Endothelial cell of umbilical vein (primary cell): ENCODE measurements at regions not wholly inside any gene's neighbourhood (a gene's known extent, or its start where the extent isn't known, plus 50 kb on each side); places are given as distances from the start of the nearest gene placed in this dataset.

Experiments used
- BruUV-seq: library from RNA; stranded (reverse); fragments of 400-500 nt; replicated peaks from 2 replicates; lab custom pipeline; 2021; lab: Mats Ljungman, UMichigan
- CTCF ChIA-PET: fragments of 300-600, 350-600 bp; sonication (Branson Sonifier 250); formaldehyde crosslinking; loops from one replicate; lab custom pipeline; 2021; ENCODE audit warnings: antibody characterized with exemption, inconsistent platforms; lab: Charles Lee
- POLR2A ChIA-PET: fragments of 300-600, 350-600 bp; sonication (Branson Sonifier 250); formaldehyde crosslinking; loops from one replicate; lab custom pipeline; 2021; ENCODE audit warnings: antibody characterized with exemption, inconsistent platforms; lab: Charles Lee
- DNase-seq: peaks from one replicate; pipeline ENCODE4 v3.0.0-alpha.2; 2011; ENCODE audit warnings: low read depth, low spot score
- FAIRE-seq: peaks from 2 replicates; lab custom pipeline; 2011; peaks lifted over from hg19 to GRCh38; lab: Jason Lieb, UNC
- H2AFZ ChIP-seq: 2 replicates; pipeline ENCODE4 v1.6.0; 2012; ENCODE audit warnings: low read depth, low read length, control low read depth, inconsistent platforms
- H3K27ac ChIP-seq: 2 replicates; pipeline ENCODE4 v1.5.1; 2011; ENCODE audit warnings: low read depth, mild to moderate bottlenecking, control low read depth, low read length, moderate library complexity; ENCODE audit not compliant: insufficient read depth
- H3K27me3 ChIP-seq, 2 experiments: 2 replicates each; pipeline versions ENCODE4 v1.6.0 to v1.6.1; 2011; ENCODE audit warnings: low read length in 2 of 2, mixed read lengths in 1 of 2; ENCODE audit not compliant: control insufficient read depth in 2 of 2, insufficient read depth in 2 of 2
- H3K36me3 ChIP-seq, 2 experiments: 2 replicates in 1 of 2; 3 replicates in 1 of 2; pipeline ENCODE4 v1.5.1; 2011; ENCODE audit warnings: low read length in 2 of 2, mild to moderate bottlenecking in 1 of 2, moderate library complexity in 1 of 2; ENCODE audit not compliant: control insufficient read depth in 2 of 2, insufficient read depth in 2 of 2; ENCODE audit errors: extremely low read depth in 1 of 2
- H3K4me1 ChIP-seq: 3 replicates; pipeline ENCODE4 v1.5.1; 2011; ENCODE audit warnings: mild to moderate bottlenecking, low read length; ENCODE audit not compliant: control insufficient read depth, insufficient read depth; ENCODE audit errors: extremely low read depth
- H3K4me2 ChIP-seq: 2 replicates; pipeline ENCODE4 v1.6.1; 2011; ENCODE audit warnings: low read length, control low read depth, mixed read lengths; ENCODE audit not compliant: insufficient read depth
- H3K4me3 ChIP-seq, 3 experiments: fragments of 200-600 bp in 1 of 3; sonication (generic), shearing (Covaris generic) in 1 of 3; replicated peaks in 1 of 3; 2 replicates each; pipeline ENCODE4 v1.5.1; 2011 to 2016; ENCODE audit warnings: control low read depth in 3 of 3, low read length in 3 of 3, mild to moderate bottlenecking in 2 of 3, inconsistent platforms in 1 of 3, low read depth in 1 of 3, moderate library complexity in 1 of 3; ENCODE audit not compliant: insufficient read depth in 1 of 3
- H3K79me2 ChIP-seq: 2 replicates; pipeline ENCODE4 v1.6.0; 2012; ENCODE audit warnings: low read length, inconsistent platforms; ENCODE audit not compliant: control insufficient read depth, insufficient read depth
- H3K9ac ChIP-seq: replicated peaks from 2 replicates; pipeline ENCODE3; 2011; ENCODE audit warnings: low read length, control low read depth; ENCODE audit not compliant: insufficient read depth; ENCODE audit errors: extremely low read depth
- H3K9me1 ChIP-seq: replicated peaks from 3 replicates; pipeline ENCODE4 v1.6.0; 2011; ENCODE audit warnings: mild to moderate bottlenecking, low read length; ENCODE audit not compliant: control insufficient read depth, insufficient read depth; ENCODE audit errors: extremely low read depth
- H3K9me3 ChIP-seq: replicated peaks from 2 replicates; pipeline ENCODE4 v1.5.1; 2012; ENCODE audit warnings: low read length, inconsistent platforms; ENCODE audit not compliant: control insufficient read depth, insufficient read depth
- H4K20me1 ChIP-seq: replicated peaks from 2 replicates; pipeline ENCODE3; 2011; ENCODE audit warnings: mild to moderate bottlenecking, low read length; ENCODE audit not compliant: control insufficient read depth, insufficient read depth; ENCODE audit errors: extremely low read depth
- CTCF ChIP-seq, 2 donors: IDR thresholded peaks; 1 replicate in 1 of 2; 2 replicates in 1 of 2; pipeline ENCODE4 v1.5.1; 2011; ENCODE audit warnings: low read length in 2 of 2, mild to moderate bottlenecking in 2 of 2, moderate library complexity in 2 of 2, control low read depth in 1 of 2, inconsistent platforms in 1 of 2, low read depth in 1 of 2; ENCODE audit not compliant: insufficient read depth in 1 of 2; ENCODE audit errors: extremely low read depth in 1 of 2
- EZH2 ChIP-seq: IDR thresholded peaks from 2 replicates; pipeline ENCODE4 v1.6.1; 2012; ENCODE audit warnings: borderline replicate concordance, low read depth, mild to moderate bottlenecking, moderate library complexity, low read length, inconsistent platforms; ENCODE audit not compliant: severe bottlenecking
- FOS ChIP-seq: IDR thresholded peaks from 2 replicates; pipeline ENCODE4 v1.6.1; 2011; ENCODE audit warnings: mild to moderate bottlenecking, low read length, moderate library complexity, borderline replicate concordance; ENCODE audit not compliant: insufficient read depth
- GATA2 ChIP-seq: IDR thresholded peaks from 2 replicates; pipeline ENCODE4 v1.7.0; 2011; ENCODE audit warnings: low read depth, mild to moderate bottlenecking, moderate library complexity, mixed read lengths, low read length; ENCODE audit not compliant: insufficient read length, insufficient read depth
- JUN ChIP-seq: IDR thresholded peaks from 2 replicates; pipeline ENCODE4 v1.6.1; 2011; ENCODE audit warnings: borderline replicate concordance, low read depth; ENCODE audit not compliant: insufficient read length, insufficient read depth
- MAX ChIP-seq: IDR thresholded peaks from 2 replicates; pipeline ENCODE4 v1.6.1; 2011; ENCODE audit not compliant: insufficient read depth, insufficient read length
- MYC ChIP-seq: IDR thresholded peaks from one replicate; pipeline ENCODE4 v1.6.1; 2011; ENCODE audit warnings: mild to moderate bottlenecking, low read depth, low read length
- POLR2A ChIP-seq: IDR thresholded peaks from 2 replicates; pipeline ENCODE4 v1.6.1; 2012; ENCODE audit warnings: low read depth, mild to moderate bottlenecking, control low read depth, low read length
- POLR2AphosphoS5 ChIP-seq: IDR thresholded peaks from 2 replicates; pipeline ENCODE4 v1.6.1; 2012; ENCODE audit warnings: low read depth, mild to moderate bottlenecking, control low read depth, low read length, moderate library complexity; ENCODE audit not compliant: insufficient read depth
- dilution Hi-C: fragments of 300-500 bp; cut with MboI; formaldehyde crosslinking; loops from one replicate; pipeline ENCODE4 v1.15.0; 2019; ENCODE audit warnings: low sequenced_read_pairs; ENCODE audit not compliant: extremely low pct_ligation_motif_present
- intact Hi-C: fragments of 100-400 bp; cut with micrococcal nuclease; formaldehyde crosslinking; loops from one replicate; pipeline ENCODE4 v1.10.0; 2022

GRCh38 chr21:29441651-29442050 lies 142.9 kb downstream of the BACH1 start:
- Histone ChIP-seq H3K79me2 (no peaks in the 10 kb centered on the region), H3K4me1 (no peaks in the 10 kb centered on the region), H3K27me3 (no peaks in the 10 kb centered on the region), H3K4me3 (no peak overlapping the region), H3K4me2 (no peak overlapping the region), H3K9me3 (no peaks in the 10 kb centered on the region), H4K20me1 (no peaks in the 10 kb centered on the region), H3K27ac (no peak overlapping the region), H3K9me1 (no peaks in the 10 kb centered on the region), H3K9ac (no peak overlapping the region), H2AFZ (no peak overlapping the region), H3K36me3 (no peaks in the 10 kb centered on the region)
- POLR2A ChIA-PET = no interaction called here
- dilution Hi-C loops (no loop called here), intact Hi-C loops (no loop called here)
- CTCF ChIA-PET = interaction anchor here (1.4 kb wide), 1 partner anchor 9 kb away, joined by 6 read pairs; no protein-coding TSS in a partner anchor
- no peak for DNase-seq
- no peak for FAIRE-seq
- BruUV-seq = no TSS peak
- no peak for TF ChIP-seq MAX
- no peak for TF ChIP-seq EZH2
- TF ChIP-seq POLR2AphosphoS5 = no peak
- no peak for TF ChIP-seq POLR2A
- no peak for TF ChIP-seq JUN
- TF ChIP-seq CTCF (IDR thresholded peaks at IDR 0.05; ENCODE audit: extremely low read depth in 1 of 2, insufficient read depth in 1 of 2, low read depth in 1 of 2, low read length in 2 of 2) = no peak

GRCh38 chr21:29443411-29444010 lies 144.8 kb downstream of the BACH1 start:
- CTCF ChIA-PET = no interaction called here
- no peak overlapping the region for H3K4me2 ChIP-seq
- no peaks in the 10 kb centered on the region for H3K9me3 ChIP-seq
- dilution Hi-C loops (no loop called here), intact Hi-C loops (no loop called here)
- TF ChIP-seq MAX = no peak
- no peak for TF ChIP-seq POLR2A
- TF ChIP-seq MYC = no peak
- no peak for TF ChIP-seq CTCF (IDR thresholded peaks at IDR 0.05; ENCODE audit: extremely low read depth in 1 of 2, insufficient read depth in 1 of 2, low read depth in 1 of 2, low read length in 2 of 2)
- no peak for TF ChIP-seq GATA2
- no peak for TF ChIP-seq JUN
- TF ChIP-seq FOS = no peak
- TF ChIP-seq POLR2AphosphoS5 = no peak
- TF ChIP-seq EZH2 = no peak
- no peaks in the 10 kb centered on the region for H3K4me1 ChIP-seq
- no peaks in the 10 kb centered on the region for H3K27me3 ChIP-seq
- H3K4me3 ChIP-seq = no peak overlapping the region
- DNase-seq (no peak), FAIRE-seq (no peak)
- no peak overlapping the region for H3K9ac ChIP-seq
- H4K20me1 ChIP-seq = no peaks in the 10 kb centered on the region
- H2AFZ ChIP-seq = no peak overlapping the region
- BruUV-seq = no TSS peak
- POLR2A ChIA-PET = no interaction called here
- no peaks in the 10 kb centered on the region for H3K9me1 ChIP-seq
- no peaks in the 10 kb centered on the region for H3K79me2 ChIP-seq
- H3K27ac ChIP-seq = no peak overlapping the region
- H3K36me3 ChIP-seq = no peaks in the 10 kb centered on the region
